Keratinocyte (primary cell): ENCODE measurements at regions not wholly inside any gene's neighbourhood (a gene's known extent, or its start where the extent isn't known, plus 50 kb on each side); places are given as distances from the start of the nearest gene placed in this dataset.

Experiments
- CTCF ChIP-seq, 3 experiments: IDR thresholded peaks in 1 of 3; conservative IDR thresholded peaks in 1 of 3; optimal IDR thresholded peaks in 1 of 3; 2 replicates in 2 of 3; 3 replicates in 1 of 3; pipeline versions ENCODE3 to v1.5.1; 2011; ENCODE audit warnings: low read length in 3 of 3, mild to moderate bottlenecking in 3 of 3, moderate library complexity in 2 of 3, control low read depth in 1 of 3, inconsistent platforms in 1 of 3; ENCODE audit not compliant: insufficient read depth in 2 of 3; ENCODE audit errors: extremely low read depth in 1 of 3
- EZH2 ChIP-seq: IDR thresholded peaks from one replicate; pipeline ENCODE4 v1.6.1; 2012; ENCODE audit warnings: inconsistent platforms, mild to moderate bottlenecking, low read length, moderate library complexity

- TF ChIP-seq CTCF (optimal IDR thresholded peaks at IDR 0.05 in 1 of 3, IDR thresholded peaks at IDR 0.05 in 1 of 3, conservative IDR thresholded peaks at IDR 0.05 in 1 of 3; ENCODE audit: extremely low read depth in 1 of 3, insufficient read depth in 2 of 3, low read length in 3 of 3) (no peak), EZH2 (no peak)
Measured at GRCh38 chr3:163817015-163817414, 1261.3 kb downstream of the SI start.
